Natural killer cell treated with Interleukin-12 subunit alpha and Interleukin-12 subunit beta and Interleukin-15 and Interleukin-18, amount 100 ng/mL, for 72 hours (primary cell): ENCODE measurements at regions not wholly inside any gene's neighbourhood (a gene's known extent, or its start where the extent isn't known, plus 50 kb on each side); places are given as distances from the start of the nearest gene placed in this dataset.

Source experiments
- ATAC-seq, 2 donors: fragments of 150-1000 bp; cut with Tn5 transposase in 1 of 2; sonication (Bioruptor Pico), chemical (Tn5 transposase) in 1 of 2; 2 replicates each; pipeline ENCODE4 v1.10.0; 2021
- DNase-seq: peaks from one replicate; pipeline ENCODE4 v3.0.0; 2022; ENCODE audit warnings: low spot score
- H3K27ac Mint-ChIP-seq, 2 donors: 1 replicate in 1 of 2; 2 replicates in 1 of 2; pipeline ENCODE4 v1.8.0; 2022; ENCODE audit warnings: mixed read lengths in 2 of 2, mild to moderate bottlenecking in 1 of 2, moderate library complexity in 1 of 2
- H3K27me3 Mint-ChIP-seq, 2 donors: 1 replicate in 1 of 2; 2 replicates in 1 of 2; pipeline ENCODE4 v1.8.0; 2022; ENCODE audit warnings: mixed read lengths in 2 of 2
- H3K36me3 Mint-ChIP-seq: one replicate; pipeline ENCODE4 v1.8.0; 2022; ENCODE audit warnings: mixed read lengths
- H3K4me1 Mint-ChIP-seq, 2 donors: 1 replicate in 1 of 2; 2 replicates in 1 of 2; pipeline ENCODE4 v1.8.0; 2022; ENCODE audit warnings: low read depth in 2 of 2, mixed read lengths in 2 of 2, mild to moderate bottlenecking in 1 of 2
- H3K4me3 Mint-ChIP-seq: one replicate; pipeline ENCODE4 v1.8.0; 2022; ENCODE audit warnings: mixed read lengths
- H3K9me3 Mint-ChIP-seq: 2 replicates; pipeline ENCODE4 v1.8.0; 2022; ENCODE audit warnings: mixed read lengths

DNA sequence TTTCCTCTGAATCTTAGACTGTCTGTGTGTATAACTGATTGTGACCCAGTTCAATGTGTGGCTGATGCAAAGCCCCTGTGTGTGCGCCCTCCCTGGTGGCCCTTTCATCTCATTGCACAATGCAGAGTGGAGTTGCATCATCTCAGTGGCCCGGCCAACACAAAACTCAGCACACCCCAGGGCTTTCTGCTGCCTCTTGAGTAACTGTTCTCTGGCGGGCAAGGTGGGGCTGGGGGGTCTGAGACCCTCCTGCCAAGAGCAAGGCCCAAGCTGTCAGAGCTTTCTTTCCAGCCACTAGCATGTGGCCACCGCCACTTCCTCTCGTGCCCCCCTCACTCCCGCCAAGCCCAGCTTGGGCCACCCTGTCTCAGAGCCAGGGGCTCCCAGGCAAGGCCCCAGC is 80.7 kb upstream of the ALDH1L1 start:
- ATAC-seq (no peak), DNase-seq (no peak)
- H3K27ac Mint-ChIP-seq = peak overlapping the region in 1 of 2 donors; percentile 22
- H3K9me3 Mint-ChIP-seq = no peaks in the 10 kb centered on the region
- H3K4me3 Mint-ChIP-seq = no peak overlapping the region
- H3K4me1 Mint-ChIP-seq = peaks cover 4 to 11% of the 10 kb centered on the region in 2 donors
- H3K27me3 Mint-ChIP-seq = peaks cover 6 to 12% of the 10 kb centered on the region in 2 donors
- no peaks in the 10 kb centered on the region for H3K36me3 Mint-ChIP-seq

DNA sequence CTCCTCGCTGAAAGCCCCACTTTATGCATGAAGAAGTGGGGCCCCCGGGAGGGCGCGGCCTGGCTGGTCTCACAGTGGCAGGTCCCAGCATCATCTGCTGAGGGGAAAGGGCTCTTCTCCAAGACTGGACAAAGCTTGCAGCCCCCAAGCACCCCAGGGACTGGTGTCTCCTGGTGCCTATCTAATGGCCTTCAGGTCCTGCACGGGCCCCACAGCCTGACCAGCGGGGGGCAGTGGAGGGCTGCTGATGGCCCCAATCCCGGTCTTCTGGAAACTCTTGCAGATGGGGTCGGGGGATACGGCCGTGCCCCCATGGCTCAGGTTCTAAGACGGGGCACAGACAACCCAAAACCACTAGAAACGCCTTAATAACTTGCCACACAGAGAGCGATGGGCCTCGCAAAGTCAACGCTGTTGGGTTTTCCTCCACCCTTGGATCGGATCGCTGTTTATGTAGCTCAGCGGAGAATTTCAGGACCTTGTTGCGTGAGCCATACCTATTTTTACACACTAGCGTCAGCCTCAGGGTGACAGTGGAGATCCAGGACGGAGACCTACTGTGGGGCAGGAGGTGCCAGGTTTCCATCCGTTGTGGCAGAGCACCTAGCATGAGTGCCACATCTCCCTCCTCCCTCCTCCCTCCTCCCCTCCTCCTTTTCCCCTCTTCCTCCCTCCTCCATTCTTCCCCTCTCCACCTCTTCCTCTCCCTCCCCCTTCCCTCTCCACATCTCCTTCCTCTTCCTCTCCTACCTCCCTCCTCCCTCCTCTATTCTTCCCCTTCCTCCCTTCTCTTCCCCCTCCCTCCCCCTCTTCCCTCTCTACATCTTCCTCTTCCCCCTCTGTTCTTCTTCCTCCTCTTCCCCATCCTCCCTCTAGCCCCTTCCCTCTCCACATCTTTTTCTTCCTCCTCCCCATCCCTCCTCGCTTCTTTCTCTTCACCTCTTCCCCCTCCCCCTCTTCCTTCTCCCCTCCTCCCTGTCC is 79.3 kb upstream of the ALDH1L1 start:
- ATAC-seq (no peak), DNase-seq (no peak)
- Mint-ChIP-seq H3K4me3 (no peak overlapping the region), H3K4me1 (peaks cover 4 to 11% of the 10 kb centered on the region in 2 donors), H3K27me3 (peaks cover 4 to 12% of the 10 kb centered on the region in 2 donors), H3K9me3 (no peaks in the 10 kb centered on the region), H3K36me3 (no peaks in the 10 kb centered on the region), H3K27ac (no peak overlapping the region)

DNA sequence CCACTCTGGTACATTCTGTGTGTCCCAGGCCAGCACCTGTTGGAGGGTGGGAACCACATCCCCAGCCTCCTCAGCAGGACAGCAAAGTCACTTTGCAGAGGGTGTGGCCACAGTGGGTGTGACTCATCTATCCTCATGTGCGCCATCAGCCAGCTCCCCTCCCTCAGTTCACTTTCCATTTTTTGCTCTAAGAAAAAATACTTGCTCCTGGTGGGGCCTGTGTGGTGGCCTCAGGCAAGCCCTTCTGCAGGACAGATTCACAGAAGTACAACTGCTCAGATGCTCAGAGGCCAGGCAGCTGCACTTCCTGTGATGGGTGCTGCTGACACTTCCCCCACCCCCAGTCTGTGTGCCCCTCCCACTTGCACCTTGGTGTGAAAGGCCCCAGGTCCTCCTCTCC is 78.3 kb upstream of the ALDH1L1 start:
- Mint-ChIP-seq H3K27me3 (peaks cover 7 to 12% of the 10 kb centered on the region in 2 donors), H3K36me3 (no peaks in the 10 kb centered on the region), H3K4me3 (no peak overlapping the region), H3K9me3 (no peaks in the 10 kb centered on the region), H3K27ac (peak overlapping the region in 1 of 2 donors; percentile 37), H3K4me1 (peaks cover 4 to 11% of the 10 kb centered on the region in 2 donors)
- DNase-seq (no peak), ATAC-seq (peak; percentile 54)

DNA sequence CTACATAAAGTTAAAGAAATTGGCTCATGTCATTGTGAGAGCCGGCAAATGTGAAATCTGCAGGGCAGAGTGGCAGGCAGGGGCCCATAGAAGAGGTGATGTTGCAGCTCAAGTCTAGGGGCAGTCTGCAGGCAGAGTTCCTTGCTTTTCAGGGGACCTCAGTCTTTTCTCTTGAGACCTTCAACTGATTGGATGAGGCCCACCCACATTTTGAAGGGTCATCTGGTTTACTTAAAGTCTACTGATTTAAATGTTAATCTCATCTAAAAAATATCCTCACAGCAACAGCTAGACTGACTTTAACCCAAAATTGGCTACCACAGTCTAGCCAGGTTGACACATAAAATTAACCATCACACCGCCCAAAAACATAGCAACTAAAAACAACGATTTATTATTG is 77.6 kb upstream of the ALDH1L1 start:
- Mint-ChIP-seq H3K9me3 (no peaks in the 10 kb centered on the region), H3K27me3 (peaks cover 7 to 12% of the 10 kb centered on the region in 2 donors), H3K36me3 (no peaks in the 10 kb centered on the region), H3K4me1 (peaks cover 4 to 11% of the 10 kb centered on the region in 2 donors), H3K27ac (no peak overlapping the region), H3K4me3 (no peak overlapping the region)
- no peak for ATAC-seq
- no peak for DNase-seq

DNA sequence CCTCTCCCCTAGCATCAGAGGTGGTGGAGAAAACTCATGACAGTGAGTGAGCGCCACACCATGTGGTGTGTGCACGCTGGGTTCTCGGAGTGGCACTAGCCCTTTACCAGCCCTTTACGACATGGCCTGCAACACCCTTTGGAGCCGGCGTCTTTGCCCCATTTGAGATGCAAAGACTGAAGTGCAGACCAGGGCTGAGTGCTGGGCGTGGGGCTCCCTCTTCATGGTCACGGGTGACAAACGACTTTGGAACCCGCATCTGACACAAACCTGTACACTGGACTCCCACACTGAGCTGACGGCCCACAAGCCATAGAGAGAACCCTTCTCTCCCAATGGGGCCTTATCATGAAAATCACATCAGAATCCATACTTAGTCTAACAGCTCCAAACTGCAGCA is 76.8 kb upstream of the ALDH1L1 start:
- Mint-ChIP-seq H3K36me3 (no peaks in the 10 kb centered on the region), H3K4me1 (peaks cover 4 to 11% of the 10 kb centered on the region in 2 donors), H3K27ac (no peak overlapping the region), H3K27me3 (peaks cover 7 to 12% of the 10 kb centered on the region in 2 donors), H3K4me3 (no peak overlapping the region), H3K9me3 (no peaks in the 10 kb centered on the region)
- ATAC-seq = peak in 1 of 2 donors; percentile 43
- DNase-seq = no peak

DNA sequence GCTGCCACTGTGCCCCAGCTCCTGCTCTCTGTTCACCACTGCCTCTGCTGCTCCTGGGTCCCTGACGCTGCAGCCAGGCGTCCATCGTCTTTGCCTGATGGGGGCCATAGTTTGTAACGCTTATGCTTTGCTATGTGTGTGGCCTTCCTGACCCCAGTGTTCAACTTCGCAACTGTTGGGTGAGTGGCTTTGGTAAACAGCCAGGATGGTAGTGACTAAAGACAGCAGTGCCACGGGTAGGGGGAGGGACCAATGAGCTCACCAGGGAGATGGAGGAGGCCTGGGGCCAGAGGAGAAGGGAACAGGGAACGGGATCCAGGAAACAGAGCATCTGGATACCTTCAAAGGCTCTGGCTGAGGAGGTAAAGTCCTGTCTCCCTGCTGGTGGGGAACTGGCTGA is 75.9 kb upstream of the ALDH1L1 start:
- Mint-ChIP-seq H3K4me1 (peaks cover 3 to 11% of the 10 kb centered on the region in 2 donors), H3K4me3 (no peak overlapping the region), H3K27me3 (peaks cover 7 to 10% of the 10 kb centered on the region in 2 donors), H3K27ac (no peak overlapping the region), H3K9me3 (no peaks in the 10 kb centered on the region), H3K36me3 (no peaks in the 10 kb centered on the region)
- DNase-seq (no peak), ATAC-seq (peak in 1 of 2 donors; percentile 14)

DNA sequence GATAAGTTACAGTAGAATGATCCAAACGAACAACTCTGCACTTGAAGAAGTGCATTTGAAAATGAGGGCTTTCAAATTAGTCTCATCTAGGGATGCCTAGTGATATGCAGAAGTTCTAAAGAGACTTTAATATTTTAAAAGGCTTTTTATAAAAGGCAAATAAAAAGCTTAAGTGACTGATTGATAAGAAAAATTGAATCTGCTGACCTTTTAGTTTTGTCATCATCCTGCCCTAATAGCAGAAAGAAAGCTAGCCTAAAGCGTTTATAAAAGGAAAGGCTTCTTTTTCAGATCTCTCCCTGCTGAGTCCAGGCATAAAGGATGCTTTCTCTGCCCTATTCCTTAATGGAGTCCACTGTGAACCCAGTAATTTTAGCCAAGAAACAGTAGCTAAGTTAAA is 72.7 kb upstream of the ALDH1L1 start:
- peaks cover 9 to 18% of the 10 kb centered on the region in 2 donors for H3K27me3 Mint-ChIP-seq
- no peaks in the 10 kb centered on the region for H3K9me3 Mint-ChIP-seq
- no peak for ATAC-seq

DNA sequence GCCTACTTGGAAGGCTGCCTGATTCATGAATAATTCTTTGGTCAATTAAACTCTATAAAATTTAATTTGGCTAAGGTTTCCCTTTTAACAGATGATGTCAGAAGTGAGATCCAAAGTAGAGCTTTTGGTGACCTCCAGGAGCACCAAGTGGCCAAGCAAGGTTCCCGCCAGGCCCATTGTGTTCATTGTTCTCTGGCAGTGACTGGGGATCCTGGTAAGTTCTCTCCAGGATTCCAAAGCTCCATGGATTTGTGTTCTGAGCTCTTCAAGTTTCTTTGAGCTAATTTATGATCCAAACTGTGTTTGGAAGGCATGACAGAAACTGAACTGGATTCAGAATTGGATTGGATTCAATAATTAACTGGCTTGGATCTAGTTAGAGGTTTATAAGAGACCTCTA is 72.0 kb upstream of the ALDH1L1 start:
- DNase-seq = no peak
- Mint-ChIP-seq H3K9me3 (no peaks in the 10 kb centered on the region), H3K36me3 (no peaks in the 10 kb centered on the region), H3K4me3 (no peak overlapping the region), H3K27ac (no peak overlapping the region), H3K4me1 (no peaks in the 10 kb centered on the region), H3K27me3 (peaks cover 16 to 18% of the 10 kb centered on the region in 2 donors)
- no peak for ATAC-seq

More for the DNA sequence above, 72.7 kb upstream of the ALDH1L1 start:
- Mint-ChIP-seq H3K4me3 (no peak overlapping the region), H3K4me1 (peaks cover 0 to 3% of the 10 kb centered on the region in 2 donors), H3K27ac (no peak overlapping the region), H3K36me3 (no peaks in the 10 kb centered on the region)
- DNase-seq = no peak

DNA sequence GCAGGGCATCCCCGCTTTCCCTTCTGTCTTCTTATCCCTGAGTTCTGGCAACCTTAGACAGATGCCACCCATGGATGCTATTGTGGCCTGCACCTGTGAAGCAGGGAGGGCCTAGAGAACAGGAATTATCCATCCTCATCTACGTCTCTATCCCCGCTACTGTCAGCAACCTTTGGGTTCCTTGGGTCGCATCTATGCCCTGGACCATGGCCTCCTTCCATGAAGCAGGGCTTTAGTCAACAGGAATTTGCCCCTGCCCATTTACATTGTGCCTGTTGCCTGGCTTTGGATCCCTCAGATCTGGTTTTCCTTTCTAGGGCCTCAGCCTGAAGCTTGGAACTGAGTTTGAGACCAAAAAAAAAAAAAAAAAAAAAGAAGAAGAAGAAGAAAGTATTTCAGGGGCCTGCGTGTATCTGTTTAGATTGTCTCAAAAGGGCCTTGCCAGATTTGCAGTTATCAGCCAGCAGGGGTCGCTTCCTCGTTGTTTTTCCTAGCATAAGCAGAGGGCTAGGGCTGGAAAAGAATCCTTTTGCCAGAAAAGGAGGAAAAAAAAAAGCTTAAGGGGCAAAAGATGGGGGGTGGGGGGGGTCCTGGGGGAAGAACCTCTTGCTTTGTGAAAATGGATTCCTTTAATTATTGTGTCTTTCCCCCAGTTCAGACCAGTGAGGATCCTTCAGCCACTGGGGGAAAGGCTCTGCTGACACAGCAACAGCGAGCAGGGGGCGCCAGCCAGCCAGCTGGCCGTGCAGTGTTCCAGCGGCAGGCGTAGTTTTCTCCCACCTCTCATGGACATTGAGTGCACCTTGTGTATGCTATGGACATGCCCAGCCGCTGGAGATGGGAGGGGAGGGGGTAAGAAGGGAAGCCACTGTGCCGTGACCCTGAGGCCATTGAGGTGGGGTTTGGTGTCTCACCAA is 65.7 kb upstream of the ALDH1L1 start:
- H3K36me3 Mint-ChIP-seq = no peaks in the 10 kb centered on the region
- ATAC-seq (peak in 1 of 2 donors; percentile 33), DNase-seq (no peak)
- peaks cover 12 to 39% of the 10 kb centered on the region in 2 donors for H3K27me3 Mint-ChIP-seq
- no peak overlapping the region for H3K27ac Mint-ChIP-seq
- H3K9me3 Mint-ChIP-seq = no peaks in the 10 kb centered on the region
- no peaks in the 10 kb centered on the region for H3K4me1 Mint-ChIP-seq
- no peak overlapping the region for H3K4me3 Mint-ChIP-seq
